CD4-positive, alpha-beta T cell treated with Interleukin-6 at 100 ng/mL for 8 hours (primary cell): ENCODE measurements at regions not wholly inside any gene's neighbourhood (a gene's known extent, or its start where the extent isn't known, plus 50 kb on each side); places are given as distances from the start of the nearest gene placed in this dataset.

Experiments used
- DNase-seq: peaks from one replicate; pipeline ENCODE4 v3.0.0-alpha.2; 2020; ENCODE audit warnings: mixed read lengths, low spot score

GRCh38 chr10:33416691-33417090 is 82.2 kb upstream of the NRP1 start:
- no peak for DNase-seq

- no peak for DNase-seq
These were observed 81.7 kb upstream of the NRP1 start for GRCh38 chr10:33416209-33416608.

GRCh38 chr10:33414841-33415240 is 80.4 kb upstream of the NRP1 start:
- DNase-seq = no peak

- DNase-seq = no peak
These were observed 78.3 kb upstream of the NRP1 start for GRCh38 chr10:33412653-33413361.

GRCh38 chr10:33412241-33412640 is 77.8 kb upstream of the NRP1 start:
- no peak for DNase-seq

GRCh38 chr10:33410860-33411234 is 76.4 kb upstream of the NRP1 start:
- no peak for DNase-seq

- no peak for DNase-seq
These were observed 75.8 kb upstream of the NRP1 start for GRCh38 chr10:33410096-33410859.

GRCh38 chr10:33406596-33406995 is 72.1 kb upstream of the NRP1 start:
- DNase-seq = no peak

- no peak for DNase-seq
These were observed 68.0 kb upstream of the NRP1 start for GRCh38 chr10:33402220-33403073.

GRCh38 chr10:33401300-33401699 is 66.8 kb upstream of the NRP1 start:
- no peak for DNase-seq

- DNase-seq = no peak
These were observed 64.3 kb upstream of the NRP1 start for GRCh38 chr10:33398796-33399195.

- no peak for DNase-seq
These were observed 62.5 kb upstream of the NRP1 start for GRCh38 chr10:33396938-33397337.

- no peak for DNase-seq
These were observed 61.8 kb upstream of the NRP1 start for GRCh38 chr10:33396279-33396678.

- no peak for DNase-seq
These were observed 60.7 kb upstream of the NRP1 start for GRCh38 chr10:33395201-33395600.

- DNase-seq = no peak
These were observed 58.2 kb upstream of the NRP1 start for GRCh38 chr10:33392706-33393105.

- no peak for DNase-seq
These were observed 57.4 kb upstream of the NRP1 start for GRCh38 chr10:33391611-33392465.

GRCh38 chr10:33390046-33390445 is 55.6 kb upstream of the NRP1 start:
- no peak for DNase-seq

- no peak for DNase-seq
These were observed 54.3 kb upstream of the NRP1 start for GRCh38 chr10:33388785-33389184.

- DNase-seq = no peak
These were observed 53.9 kb upstream of the NRP1 start for GRCh38 chr10:33388382-33388781.

- DNase-seq = no peak
These were observed 53.3 kb upstream of the NRP1 start for GRCh38 chr10:33387720-33388119.

GRCh38 chr10:33386926-33387325 is 52.5 kb upstream of the NRP1 start:
- no peak for DNase-seq

GRCh38 chr10:33385686-33386085 is 51.2 kb upstream of the NRP1 start:
- no peak for DNase-seq
